Panc1 (cell line): ENCODE measurements at regions not wholly inside any gene's neighbourhood (a gene's known extent, or its start where the extent isn't known, plus 50 kb on each side); places are given as distances from the start of the nearest gene placed in this dataset.

Source experiments
- ATAC-seq: fragments of 200-7000 bp; cut with Tn5 transposase; 2 replicates; pipeline ENCODE4 v1.9.1; 2020; ENCODE audit warnings: mild to moderate bottlenecking, moderate library complexity
- BruUV-seq: library from RNA; stranded (reverse); fragments of 400-500 nt; replicated peaks from 2 replicates; lab custom pipeline; 2021; lab: Mats Ljungman, UMichigan
- CTCF ChIA-PET: fragments of 300-600 bp; sonication (Branson Sonifier 250); formaldehyde crosslinking; loops from one replicate; lab custom pipeline; 2022; ENCODE audit warnings: antibody characterized with exemption; lab: Charles Lee
- POLR2A ChIA-PET: fragments of 300-600 bp; sonication (Branson Sonifier 250); formaldehyde crosslinking; loops from one replicate; lab custom pipeline; 2022; ENCODE audit warnings: antibody characterized with exemption; lab: Charles Lee
- DNase-seq: peaks from one replicate; pipeline ENCODE4 v3.0.0-alpha.2; 2010; ENCODE audit warnings: low read depth, low spot score
- H3K27ac ChIP-seq: 2 replicates; pipeline ENCODE4 v1.5.1; 2011; ENCODE audit warnings: mild to moderate bottlenecking, low read length, inconsistent platforms
- H3K27me3 ChIP-seq: fragments of 200-500 bp; sonication (Bioruptor generic); 2 replicates; pipeline ENCODE4 v1.6.0; 2014; ENCODE audit warnings: low read length, inconsistent platforms; ENCODE audit not compliant: control insufficient read depth, insufficient read depth
- H3K36me3 ChIP-seq: fragments of 200-500 bp; sonication (Bioruptor generic); 2 replicates; pipeline ENCODE4 v1.5.1; 2014; ENCODE audit warnings: inconsistent platforms, mild to moderate bottlenecking, low read length, moderate library complexity; ENCODE audit not compliant: control insufficient read depth, insufficient read depth
- H3K4me1 ChIP-seq: 2 replicates; pipeline ENCODE4 v1.5.1; 2011; ENCODE audit warnings: inconsistent platforms, mild to moderate bottlenecking, low read length, moderate library complexity; ENCODE audit not compliant: control insufficient read depth, insufficient read depth
- H3K4me3 ChIP-seq, 2 experiments: 2 replicates each; pipeline ENCODE4 v1.5.1; 2011 to 2012; ENCODE audit warnings: low read depth in 2 of 2, low read length in 2 of 2, mild to moderate bottlenecking in 2 of 2, inconsistent platforms in 1 of 2, moderate library complexity in 1 of 2
- H3K9me3 ChIP-seq: fragments of 200-500 bp; sonication (Bioruptor generic); 2 replicates; pipeline ENCODE4 v1.5.1; 2014; ENCODE audit warnings: low read depth, mild to moderate bottlenecking, inconsistent platforms, low read length, moderate library complexity; ENCODE audit not compliant: control insufficient read depth, insufficient read depth
- POLR2AphosphoS5 ChIP-seq: IDR thresholded peaks from 2 replicates; pipeline ENCODE4 v1.6.1; 2012; ENCODE audit warnings: mild to moderate bottlenecking, low read depth, low read length, moderate library complexity
- REST ChIP-seq, 2 experiments: IDR thresholded peaks; 2 replicates each; pipeline ENCODE4 v1.6.1; 2011 to 2012; ENCODE audit warnings: low read depth in 2 of 2, control low read depth in 1 of 2, low read length in 1 of 2, mild to moderate bottlenecking in 1 of 2, moderate library complexity in 1 of 2; ENCODE audit not compliant: insufficient read depth in 1 of 2
- SIN3A ChIP-seq: IDR thresholded peaks from 2 replicates; pipeline ENCODE4 v1.6.1; 2012; ENCODE audit warnings: low read depth, mild to moderate bottlenecking, low read length, moderate library complexity, borderline replicate concordance; ENCODE audit not compliant: insufficient read depth
- TCF7L2 ChIP-seq: IDR thresholded peaks from 2 replicates; pipeline ENCODE4 v1.6.1; 2011; ENCODE audit warnings: mild to moderate bottlenecking, low read depth, low read length, inconsistent platforms
- in situ Hi-C: cut with HindIII; loops from 2 replicates; pipeline ENCODE4 v1.10.0; 2016; ENCODE audit warnings: low sequenced_read_pairs, low pct_unique_long_range_greater_than_20kb
- intact Hi-C: fragments of 100-400 bp; cut with micrococcal nuclease; formaldehyde crosslinking; loops from one replicate; pipeline ENCODE4 v1.10.0; 2022; ENCODE audit not compliant: unreplicated experiment
- TF ChIP-seq, protein P1 (sequence below): fragments of 450-650 bp; IDR thresholded peaks from 2 replicates; pipeline ENCODE4 v1.5.1; 2017; ENCODE audit warnings: mild to moderate bottlenecking

- no peak for ATAC-seq
- in situ Hi-C loops (no loop called here), intact Hi-C loops (loop anchor here (10.0 kb wide), 1 partner anchor 344 kb away; no protein-coding TSS in a partner anchor)
- no peaks in the 10 kb centered on the region for H3K9me3 ChIP-seq
- ChIA-PET POLR2A (no interaction called here), CTCF (no interaction called here)
- BruUV-seq: no TSS peak
- H3K27me3 ChIP-seq: no peaks in the 10 kb centered on the region
- peak overlapping the region; percentile 77; the same call in 1 of the 2 replicates for H3K27ac ChIP-seq
- no peak for TF ChIP-seq POLR2AphosphoS5
- no peak for TF ChIP-seq SIN3A
- TF ChIP-seq TCF7L2: no peak
- TF ChIP-seq REST (IDR thresholded peaks at IDR 0.05; ENCODE audit: insufficient read depth in 1 of 2, low read depth in 2 of 2, low read length in 1 of 2): no peak
- TF ChIP-seq, protein P1, sequence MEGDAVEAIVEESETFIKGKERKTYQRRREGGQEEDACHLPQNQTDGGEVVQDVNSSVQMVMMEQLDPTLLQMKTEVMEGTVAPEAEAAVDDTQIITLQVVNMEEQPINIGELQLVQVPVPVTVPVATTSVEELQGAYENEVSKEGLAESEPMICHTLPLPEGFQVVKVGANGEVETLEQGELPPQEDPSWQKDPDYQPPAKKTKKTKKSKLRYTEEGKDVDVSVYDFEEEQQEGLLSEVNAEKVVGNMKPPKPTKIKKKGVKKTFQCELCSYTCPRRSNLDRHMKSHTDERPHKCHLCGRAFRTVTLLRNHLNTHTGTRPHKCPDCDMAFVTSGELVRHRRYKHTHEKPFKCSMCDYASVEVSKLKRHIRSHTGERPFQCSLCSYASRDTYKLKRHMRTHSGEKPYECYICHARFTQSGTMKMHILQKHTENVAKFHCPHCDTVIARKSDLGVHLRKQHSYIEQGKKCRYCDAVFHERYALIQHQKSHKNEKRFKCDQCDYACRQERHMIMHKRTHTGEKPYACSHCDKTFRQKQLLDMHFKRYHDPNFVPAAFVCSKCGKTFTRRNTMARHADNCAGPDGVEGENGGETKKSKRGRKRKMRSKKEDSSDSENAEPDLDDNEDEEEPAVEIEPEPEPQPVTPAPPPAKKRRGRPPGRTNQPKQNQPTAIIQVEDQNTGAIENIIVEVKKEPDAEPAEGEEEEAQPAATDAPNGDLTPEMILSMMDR: no peak
- DNase-seq: no peak
- H3K4me1 ChIP-seq: peaks cover 23% of the 10 kb centered on the region
- no peaks in the 10 kb centered on the region for H3K36me3 ChIP-seq
- H3K4me3 ChIP-seq: no peak overlapping the region
Observed at GRCh38 chr3:177818712-177819240, 621.5 kb upstream of the TBL1XR1 start.

DNA sequence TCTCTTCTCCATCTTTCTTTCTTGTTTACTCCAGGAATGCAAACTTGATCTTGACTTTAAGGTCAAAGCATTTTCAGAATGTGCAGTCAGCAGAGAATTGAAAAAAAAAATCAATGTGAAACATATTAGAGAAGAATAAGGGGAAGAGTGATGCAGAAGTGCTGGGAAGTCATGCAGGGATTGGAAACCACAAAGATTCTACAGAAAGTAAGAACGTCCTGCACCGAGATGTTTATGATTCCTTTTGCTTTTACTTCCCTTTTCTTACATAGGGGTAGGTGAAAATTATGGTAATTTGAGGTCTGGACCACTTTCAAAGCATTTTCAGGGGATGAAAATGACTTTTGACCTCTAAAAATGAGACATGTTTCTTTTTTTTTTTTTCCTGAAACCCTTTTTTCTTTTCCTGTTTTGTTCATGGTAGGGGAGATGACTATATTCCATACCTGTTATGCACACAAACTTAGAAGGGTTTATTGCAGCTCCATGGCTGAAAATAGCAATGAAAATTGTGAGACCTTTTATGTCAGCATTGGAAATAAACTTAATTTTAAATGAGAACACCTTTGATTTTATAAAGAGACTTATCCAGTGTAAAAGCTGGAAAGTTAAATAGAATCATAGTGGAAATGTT is 623.5 kb upstream of the TBL1XR1 start:
- TF ChIP-seq POLR2AphosphoS5: no peak
- TF ChIP-seq, protein P1: no peak
- no peak for TF ChIP-seq TCF7L2
- no peak for TF ChIP-seq REST (IDR thresholded peaks at IDR 0.05; ENCODE audit: insufficient read depth in 1 of 2, low read depth in 2 of 2, low read length in 1 of 2)
- no peak for TF ChIP-seq SIN3A
- no peaks in the 10 kb centered on the region for H3K27me3 ChIP-seq
- in situ Hi-C loops: no loop called here
- CTCF ChIA-PET: no interaction called here
- no peaks in the 10 kb centered on the region for H3K36me3 ChIP-seq
- intact Hi-C loops: loop anchor here (10.0 kb wide), 2 partner anchors 504 to 564 kb away; no protein-coding TSS in a partner anchor
- ATAC-seq (no peak), DNase-seq (no peak)
- no peaks in the 10 kb centered on the region for H3K9me3 ChIP-seq
- H3K4me3 ChIP-seq: no peak overlapping the region
- peaks cover 37% of the 10 kb centered on the region for H3K4me1 ChIP-seq
- POLR2A ChIA-PET: no interaction called here
- H3K27ac ChIP-seq: peak overlapping the region; percentile 80; the same call in 1 of the 2 replicates
- no TSS peak for BruUV-seq
